Upper lobe of right lung (tissue), 1 donor: ENCODE measurements at regions not wholly inside any gene's neighbourhood (a gene's known extent, or its start where the extent isn't known, plus 50 kb on each side); places are given as distances from the start of the nearest gene placed in this dataset.

Source experiments
- ATAC-seq: fragments of 200-7000 bp; cut with Tn5 transposase; one replicate; pipeline ENCODE4 v1.9.1; 2020; ENCODE audit warnings: mild to moderate bottlenecking, moderate library complexity
- DNase-seq: peaks from one replicate; pipeline ENCODE4 v3.0.0-alpha.2; 2020
- H3K27ac ChIP-seq: fragments of 200-600 bp; one replicate; pipeline ENCODE4 v1.8.0; 2022
- H3K27me3 ChIP-seq: fragments of 200-600 bp; one replicate; pipeline ENCODE4 v1.8.0; 2022; ENCODE audit warnings: mild to moderate bottlenecking
- H3K36me3 ChIP-seq: fragments of 200-600 bp; one replicate; pipeline ENCODE4 v1.8.0; 2022
- H3K4me1 ChIP-seq: fragments of 200-600 bp; one replicate; pipeline ENCODE4 v1.8.0; 2022
- H3K4me3 ChIP-seq: fragments of 200-600 bp; one replicate; pipeline ENCODE4 v1.8.0; 2022; ENCODE audit warnings: mild to moderate bottlenecking
- H3K9me3 ChIP-seq: fragments of 200-600 bp; one replicate; pipeline ENCODE4 v1.8.0; 2022
- intact Hi-C: fragments of 100-400 bp; cut with DNase I; formaldehyde crosslinking; loops from one replicate; pipeline ENCODE4 v1.11.0; 2022
- TF ChIP-seq, protein P1 (sequence below): fragments of 200-600 bp; IDR thresholded peaks from one replicate; pipeline ENCODE4 v1.8.0; 2022; ENCODE audit warnings: antibody characterized with exemption
- donor health status: DM: no; HTN: yes; CAD: no; lungs with severe emphysema.

DNA sequence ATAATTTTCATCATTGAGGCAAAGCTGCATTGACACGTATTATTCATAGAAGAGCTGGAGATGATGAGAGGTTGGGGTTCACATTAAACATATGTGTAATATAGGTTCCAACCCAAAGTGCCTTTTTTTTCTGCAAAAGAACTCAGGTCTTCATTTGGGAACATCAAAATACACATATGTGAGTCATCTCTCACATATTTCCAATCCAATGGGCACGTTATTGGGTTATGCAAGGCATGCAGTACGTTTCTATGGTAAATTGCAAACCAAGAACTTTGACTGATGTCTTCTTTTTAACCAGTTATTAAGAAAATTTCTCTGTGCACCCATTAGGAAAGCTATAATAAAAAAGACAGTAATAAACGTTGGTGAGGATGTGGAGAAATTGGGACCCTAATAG lies 150.3 kb upstream of the FAM9B start:
- H3K36me3 ChIP-seq = no peaks in the 10 kb centered on the region
- TF ChIP-seq, protein P1, sequence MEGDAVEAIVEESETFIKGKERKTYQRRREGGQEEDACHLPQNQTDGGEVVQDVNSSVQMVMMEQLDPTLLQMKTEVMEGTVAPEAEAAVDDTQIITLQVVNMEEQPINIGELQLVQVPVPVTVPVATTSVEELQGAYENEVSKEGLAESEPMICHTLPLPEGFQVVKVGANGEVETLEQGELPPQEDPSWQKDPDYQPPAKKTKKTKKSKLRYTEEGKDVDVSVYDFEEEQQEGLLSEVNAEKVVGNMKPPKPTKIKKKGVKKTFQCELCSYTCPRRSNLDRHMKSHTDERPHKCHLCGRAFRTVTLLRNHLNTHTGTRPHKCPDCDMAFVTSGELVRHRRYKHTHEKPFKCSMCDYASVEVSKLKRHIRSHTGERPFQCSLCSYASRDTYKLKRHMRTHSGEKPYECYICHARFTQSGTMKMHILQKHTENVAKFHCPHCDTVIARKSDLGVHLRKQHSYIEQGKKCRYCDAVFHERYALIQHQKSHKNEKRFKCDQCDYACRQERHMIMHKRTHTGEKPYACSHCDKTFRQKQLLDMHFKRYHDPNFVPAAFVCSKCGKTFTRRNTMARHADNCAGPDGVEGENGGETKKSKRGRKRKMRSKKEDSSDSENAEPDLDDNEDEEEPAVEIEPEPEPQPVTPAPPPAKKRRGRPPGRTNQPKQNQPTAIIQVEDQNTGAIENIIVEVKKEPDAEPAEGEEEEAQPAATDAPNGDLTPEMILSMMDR = no peak
- no peaks in the 10 kb centered on the region for H3K27me3 ChIP-seq
- no peak for ATAC-seq
- H3K4me1 ChIP-seq = no peaks in the 10 kb centered on the region
- H3K27ac ChIP-seq = no peak overlapping the region
- intact Hi-C loops = no loop called here
- no peak overlapping the region for H3K4me3 ChIP-seq
- no peaks in the 10 kb centered on the region for H3K9me3 ChIP-seq
- no peak for DNase-seq

DNA sequence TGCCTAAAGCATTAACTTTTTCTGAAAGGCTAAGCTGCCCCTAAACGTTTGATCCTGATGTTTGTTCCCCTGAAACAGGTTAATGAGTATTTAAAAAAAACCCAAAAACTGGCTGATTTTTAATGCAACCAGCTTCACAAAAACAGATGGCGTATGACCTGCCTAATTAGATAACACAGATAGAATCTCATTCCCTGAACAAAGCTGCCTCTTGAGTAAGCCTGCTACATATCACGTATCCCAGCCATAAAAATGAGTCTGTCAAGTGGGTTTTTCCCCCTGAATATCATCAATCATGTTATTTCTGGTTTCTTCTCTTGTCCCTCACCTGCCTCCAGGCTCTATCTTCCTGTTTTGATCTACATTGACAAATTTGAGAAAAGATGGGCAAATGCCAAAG lies 154.2 kb upstream of the FAM9B start:
- Histone ChIP-seq H3K9me3 (no peaks in the 10 kb centered on the region), H3K4me3 (no peak overlapping the region), H3K27me3 (no peaks in the 10 kb centered on the region), H3K36me3 (no peaks in the 10 kb centered on the region), H3K27ac (no peak overlapping the region), H3K4me1 (no peaks in the 10 kb centered on the region)
- ATAC-seq (no peak), DNase-seq (no peak)
- intact Hi-C loops = no loop called here
- TF ChIP-seq, protein P1 = no peak

DNA sequence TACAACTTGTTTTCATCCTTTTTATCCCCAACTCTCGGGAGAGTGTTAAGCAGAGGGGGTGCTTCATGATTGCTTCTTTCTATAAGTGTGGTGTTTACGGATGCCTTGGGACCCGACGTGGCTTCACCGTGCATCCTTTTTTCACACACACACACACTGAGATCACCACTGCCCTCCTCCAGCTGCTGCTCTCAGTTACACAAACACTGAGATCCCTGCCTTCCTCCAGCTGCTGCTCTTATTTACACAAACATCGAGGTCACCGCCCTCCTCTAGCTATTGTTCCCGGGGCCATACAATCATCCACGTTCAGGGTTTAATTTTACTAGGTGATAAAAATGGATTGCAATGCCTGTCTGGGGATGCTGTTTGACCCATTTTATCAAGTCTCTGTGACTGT lies 155.4 kb upstream of the FAM9B start:
- no peaks in the 10 kb centered on the region for H3K27me3 ChIP-seq
- intact Hi-C loops = no loop called here
- no peak for ATAC-seq

DNA sequence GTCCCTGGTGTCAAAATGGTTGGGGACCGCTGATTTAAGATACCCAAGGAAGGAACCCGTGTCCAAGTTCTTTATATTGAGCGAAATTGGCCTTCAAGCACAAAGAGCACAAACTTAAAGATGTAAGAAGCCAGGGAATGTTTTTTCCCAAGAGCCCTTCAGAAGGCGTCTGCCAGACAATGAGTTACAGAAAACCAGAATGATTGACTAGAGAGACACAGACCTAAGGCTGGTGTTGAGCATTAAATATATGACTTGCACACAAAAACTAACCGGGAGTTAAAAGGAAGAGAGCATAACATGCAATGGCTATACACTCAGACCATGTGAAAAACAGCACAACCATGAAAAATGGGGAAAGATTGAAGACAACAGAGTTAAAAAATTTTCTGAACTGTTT lies 157.5 kb upstream of the FAM9B start:
- DNase-seq = no peak
- no peak for ATAC-seq
- Histone ChIP-seq H3K9me3 (no peaks in the 10 kb centered on the region), H3K4me1 (no peaks in the 10 kb centered on the region), H3K36me3 (no peaks in the 10 kb centered on the region), H3K27me3 (no peaks in the 10 kb centered on the region), H3K27ac (no peak overlapping the region), H3K4me3 (no peak overlapping the region)
- TF ChIP-seq, protein P1 = no peak
- intact Hi-C loops = no loop called here

More for the DNA sequence above, 155.4 kb upstream of the FAM9B start:
- Histone ChIP-seq H3K9me3 (no peaks in the 10 kb centered on the region), H3K4me3 (no peak overlapping the region), H3K4me1 (no peaks in the 10 kb centered on the region), H3K36me3 (no peaks in the 10 kb centered on the region), H3K27ac (no peak overlapping the region)
- TF ChIP-seq, protein P1 = no peak
- DNase-seq = no peak

DNA sequence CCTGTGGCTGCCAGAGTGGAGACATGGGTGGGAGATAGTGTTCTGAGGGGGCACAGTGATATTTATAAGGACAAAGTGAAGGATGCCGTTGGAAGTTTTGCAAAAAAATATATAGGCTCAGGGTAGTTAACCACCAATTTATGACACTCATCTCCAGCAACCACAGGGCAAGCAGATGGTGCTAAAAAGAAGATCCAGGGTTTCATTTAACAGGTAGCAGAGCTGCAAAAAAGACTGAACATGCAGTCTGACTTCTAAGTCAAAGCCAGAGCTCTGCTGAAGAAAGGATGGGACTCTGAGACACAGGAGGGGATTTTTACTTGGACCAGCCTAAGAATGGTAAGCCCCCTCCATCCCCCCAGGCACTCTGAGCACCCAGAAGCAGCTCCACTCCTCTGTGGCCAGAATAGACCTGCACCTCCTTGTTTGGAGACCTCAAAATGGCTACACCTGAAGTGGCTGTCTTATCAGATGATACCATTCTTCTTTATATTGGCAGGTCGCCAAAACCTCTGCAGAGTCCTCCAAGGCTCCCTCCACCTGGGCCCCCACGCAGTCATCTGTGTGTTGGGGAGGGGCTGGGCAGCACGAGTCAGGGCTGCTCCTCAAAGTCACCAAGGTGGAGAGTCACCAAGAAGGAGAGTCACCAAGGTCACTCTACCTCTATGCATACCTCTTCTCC lies 161.4 kb upstream of the FAM9B start:
- H3K4me1 ChIP-seq = no peaks in the 10 kb centered on the region
- H3K27me3 ChIP-seq = no peaks in the 10 kb centered on the region
- DNase-seq (no peak), ATAC-seq (no peak)
- no peak overlapping the region for H3K4me3 ChIP-seq
- TF ChIP-seq, protein P1 = no peak
- no peaks in the 10 kb centered on the region for H3K36me3 ChIP-seq
- no peak overlapping the region for H3K27ac ChIP-seq
- H3K9me3 ChIP-seq = no peaks in the 10 kb centered on the region
- intact Hi-C loops = no loop called here
